Fibroblast of lung (primary cell): ENCODE measurements at regions not wholly inside any gene's neighbourhood (a gene's known extent, or its start where the extent isn't known, plus 50 kb on each side); places are given as distances from the start of the nearest gene placed in this dataset.

ENCODE experiments used
- DNase-seq, 2 donors: peaks; one replicate each; pipeline versions ENCODE4 v3.0.0 to v3.0.0-alpha.2; 2010; ENCODE audit warnings: low read depth in 2 of 2
- H2AFZ ChIP-seq: 2 replicates; pipeline ENCODE4 v1.5.1; 2012; ENCODE audit warnings: low read length, control low read depth, inconsistent platforms
- H3K27ac ChIP-seq: 2 replicates; pipeline ENCODE4 v1.5.1; 2011; ENCODE audit warnings: low read length, control low read depth; ENCODE audit not compliant: insufficient read depth
- H3K27me3 ChIP-seq: 2 replicates; pipeline ENCODE4 v1.5.1; 2011; ENCODE audit warnings: mild to moderate bottlenecking, low read length; ENCODE audit not compliant: control insufficient read depth, insufficient read depth
- H3K36me3 ChIP-seq: 2 replicates; pipeline ENCODE4 v1.5.1; 2011; ENCODE audit warnings: low read length; ENCODE audit not compliant: control insufficient read depth, insufficient read depth
- H3K4me1 ChIP-seq: 2 replicates; pipeline ENCODE4 v1.5.1; 2011; ENCODE audit warnings: low read length; ENCODE audit not compliant: control insufficient read depth, insufficient read depth; ENCODE audit errors: extremely low read depth
- H3K4me2 ChIP-seq: 2 replicates; pipeline ENCODE4 v1.5.1; 2011; ENCODE audit warnings: low read length, control low read depth; ENCODE audit not compliant: insufficient read depth; ENCODE audit errors: extremely low read depth
- H3K4me3 ChIP-seq, 4 experiments: fragments of 200-600 bp in 1 of 4; sonication (generic) in 1 of 4; replicated peaks in 1 of 4; 2 replicates each; pipeline ENCODE4 v1.5.1; 2011 to 2016; ENCODE audit warnings: low read length in 4 of 4, low read depth in 3 of 4, mild to moderate bottlenecking in 3 of 4, control low read depth in 2 of 4, inconsistent platforms in 1 of 4, mixed read lengths in 1 of 4; ENCODE audit not compliant: insufficient read depth in 1 of 4; ENCODE audit errors: control extremely low read depth in 1 of 4
- H3K79me2 ChIP-seq: 2 replicates; pipeline ENCODE4 v1.5.1; 2012; ENCODE audit warnings: mild to moderate bottlenecking, low read length, inconsistent platforms; ENCODE audit not compliant: control insufficient read depth, insufficient read depth
- H3K9ac ChIP-seq: 2 replicates; pipeline ENCODE4 v1.5.1; 2011; ENCODE audit warnings: mild to moderate bottlenecking, low read length, control low read depth; ENCODE audit not compliant: insufficient read depth
- H3K9me3 ChIP-seq: 2 replicates; pipeline ENCODE4 v1.5.1; 2012; ENCODE audit warnings: low read depth, low read length; ENCODE audit not compliant: control insufficient read depth, insufficient read depth
- H4K20me1 ChIP-seq: 2 replicates; pipeline ENCODE4 v1.5.1; 2011; ENCODE audit warnings: low read length; ENCODE audit not compliant: control insufficient read depth, insufficient read depth; ENCODE audit errors: extremely low read depth
- CTCF ChIP-seq, 2 donors: IDR thresholded peaks in 1 of 2; conservative IDR thresholded peaks in 1 of 2; 1 replicate in 1 of 2; 2 replicates in 1 of 2; pipeline ENCODE4 v1.5.1; 2011 to 2012; ENCODE audit warnings: low read length in 2 of 2, control low read depth in 1 of 2, inconsistent platforms in 1 of 2, low read depth in 1 of 2, mild to moderate bottlenecking in 1 of 2
- EZH2 ChIP-seq: IDR thresholded peaks from 2 replicates; pipeline ENCODE4 v1.5.1; 2012; ENCODE audit warnings: low read length, control low read depth, mild to moderate bottlenecking; ENCODE audit errors: missing control alignments

DNA sequence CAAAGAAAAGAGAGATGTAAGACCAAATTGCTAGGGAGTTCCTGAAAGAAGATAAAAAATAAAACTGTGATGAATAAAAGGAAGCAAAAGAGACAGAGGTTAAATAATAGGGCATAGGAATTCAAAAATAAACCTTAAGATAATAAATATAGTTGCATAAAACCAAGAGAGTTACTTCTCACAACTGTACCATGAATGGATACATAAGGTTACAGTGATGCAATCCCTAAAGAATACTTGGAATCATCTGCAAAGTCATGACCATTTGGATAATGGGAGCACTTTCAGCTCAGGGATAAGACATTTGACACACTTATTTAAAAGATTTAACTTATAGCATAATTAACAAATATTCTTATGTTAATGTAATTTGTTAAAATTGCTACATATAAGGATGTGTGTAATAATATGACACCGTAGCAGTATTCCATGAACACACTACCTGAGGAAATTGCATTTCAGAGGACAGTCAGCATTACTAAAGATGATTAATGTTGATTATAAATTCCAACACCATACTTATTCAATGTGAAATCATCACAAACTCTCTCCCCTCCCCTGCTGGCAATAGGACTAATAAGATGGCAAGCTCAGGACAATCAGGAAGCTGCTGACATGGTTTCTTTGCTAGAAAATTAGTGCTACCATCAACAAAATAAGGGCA is 202.1 kb upstream of the AKR1E2 start:
- Histone ChIP-seq H3K9ac (no peak overlapping the region), H3K4me2 (no peak overlapping the region), H3K36me3 (no peaks in the 10 kb centered on the region), H3K79me2 (no peaks in the 10 kb centered on the region), H3K27me3 (no peaks in the 10 kb centered on the region), H3K9me3 (no peaks in the 10 kb centered on the region), H3K4me3 (no peak overlapping the region), H3K27ac (no peak overlapping the region), H3K4me1 (no peaks in the 10 kb centered on the region), H2AFZ (no peak overlapping the region), H4K20me1 (no peaks in the 10 kb centered on the region)
- no peak for TF ChIP-seq CTCF (conservative IDR thresholded peaks at IDR 0.05 in 1 of 2, IDR thresholded peaks at IDR 0.05 in 1 of 2; ENCODE audit: low read depth in 1 of 2, low read length in 2 of 2)
- TF ChIP-seq EZH2: no peak
- peak; percentile 42 to 43 for DNase-seq

- Histone ChIP-seq H2AFZ (no peak overlapping the region), H3K4me1 (no peaks in the 10 kb centered on the region), H3K79me2 (no peaks in the 10 kb centered on the region), H3K36me3 (no peaks in the 10 kb centered on the region), H3K27me3 (no peaks in the 10 kb centered on the region), H3K4me2 (no peak overlapping the region), H3K9me3 (no peaks in the 10 kb centered on the region), H3K27ac (no peak overlapping the region), H3K9ac (no peak overlapping the region), H4K20me1 (no peaks in the 10 kb centered on the region), H3K4me3 (no peak overlapping the region)
- TF ChIP-seq EZH2 (no peak), CTCF (conservative IDR thresholded peaks at IDR 0.05 in 1 of 2, IDR thresholded peaks at IDR 0.05 in 1 of 2; ENCODE audit: low read depth in 1 of 2, low read length in 2 of 2) (no peak)
- DNase-seq: no peak
Measured at GRCh38 chr10:4623200-4623599, 202.8 kb upstream of the AKR1E2 start.

- no peak for TF ChIP-seq EZH2
- TF ChIP-seq CTCF (conservative IDR thresholded peaks at IDR 0.05 in 1 of 2, IDR thresholded peaks at IDR 0.05 in 1 of 2; ENCODE audit: low read depth in 1 of 2, low read length in 2 of 2): no peak
- no peaks in the 10 kb centered on the region for H3K9me3 ChIP-seq
- no peak overlapping the region for H3K4me3 ChIP-seq
- no peak overlapping the region for H2AFZ ChIP-seq
- H4K20me1 ChIP-seq: no peaks in the 10 kb centered on the region
- no peaks in the 10 kb centered on the region for H3K4me1 ChIP-seq
- no peak overlapping the region for H3K4me2 ChIP-seq
- H3K9ac ChIP-seq: no peak overlapping the region
- no peaks in the 10 kb centered on the region for H3K79me2 ChIP-seq
- no peaks in the 10 kb centered on the region for H3K36me3 ChIP-seq
- no peaks in the 10 kb centered on the region for H3K27me3 ChIP-seq
- no peak for DNase-seq
- no peak overlapping the region for H3K27ac ChIP-seq
Measured at GRCh38 chr10:4622384-4622783, 203.6 kb upstream of the AKR1E2 start.
